WERI-Rb-1 (cell line): ENCODE measurements at regions not wholly inside any gene's neighbourhood (a gene's known extent, or its start where the extent isn't known, plus 50 kb on each side); places are given as distances from the start of the nearest gene placed in this dataset.
"Not testable (repeated sequence)": the region's sequence is repeated elsewhere in the genome, so short reads cannot be mapped to it uniquely, and the experiment has no call there.

ENCODE experiments used
- DNase-seq: peaks from one replicate; pipeline ENCODE4 v3.0.0-alpha.2; 2020
- H3K27ac ChIP-seq: fragments of 250-450 bp; sonication (Bioruptor Pico); 2 replicates; pipeline ENCODE4 v1.5.1; 2020; ENCODE audit warnings: mild to moderate bottlenecking, moderate library complexity
- H3K27me3 ChIP-seq: fragments of 250-450 bp; sonication (Bioruptor Pico); 2 replicates; pipeline ENCODE4 v1.5.1; 2021; ENCODE audit warnings: mild to moderate bottlenecking, low read depth, moderate library complexity; ENCODE audit not compliant: insufficient read depth, severe bottlenecking
- H3K36me3 ChIP-seq: fragments of 250-450 bp; sonication (Bioruptor Pico); 2 replicates; pipeline ENCODE4 v1.5.1; 2020; ENCODE audit warnings: mild to moderate bottlenecking, moderate library complexity
- H3K4me3 ChIP-seq: 2 replicates; pipeline ENCODE4 v1.5.1; 2011; ENCODE audit warnings: low read depth, mild to moderate bottlenecking, control low read depth, low read length
- H3K9me3 ChIP-seq: fragments of 250-450 bp; sonication (Bioruptor Pico); 2 replicates; pipeline ENCODE4 v1.5.1; 2021; ENCODE audit warnings: mild to moderate bottlenecking, moderate library complexity; ENCODE audit not compliant: severe bottlenecking
- TF ChIP-seq, protein P1 (sequence below): IDR thresholded peaks from 2 replicates; pipeline ENCODE4 v1.5.1; 2011; ENCODE audit warnings: low read depth, mild to moderate bottlenecking, control low read depth, inconsistent platforms, low read length

DNA sequence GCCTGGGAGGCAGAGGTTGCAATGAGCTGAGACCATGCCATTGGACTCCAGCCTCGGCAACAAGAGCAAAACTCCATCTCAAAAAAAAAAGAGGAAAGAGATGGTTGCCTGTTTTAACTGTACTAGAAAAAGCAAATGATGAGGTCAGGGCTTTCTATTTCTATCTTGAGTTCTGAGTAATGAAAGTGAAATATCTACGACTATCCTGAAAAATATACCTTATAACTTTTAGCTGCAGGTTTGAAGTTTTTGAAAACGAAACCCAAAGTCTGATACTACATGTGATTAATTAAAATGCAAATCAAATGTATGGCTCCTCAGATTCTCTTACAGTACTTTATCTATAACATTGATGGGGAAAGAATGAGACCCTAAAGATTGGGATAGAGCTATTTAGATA, 636.2 kb upstream of the LRRN3 start:
- Histone ChIP-seq H3K27ac (no peak overlapping the region), H3K27me3 (no peaks in the 10 kb centered on the region), H3K4me3 (no peak overlapping the region), H3K36me3 (no peaks in the 10 kb centered on the region), H3K9me3 (no peaks in the 10 kb centered on the region)
- DNase-seq, result no peak
- TF ChIP-seq, protein P1, sequence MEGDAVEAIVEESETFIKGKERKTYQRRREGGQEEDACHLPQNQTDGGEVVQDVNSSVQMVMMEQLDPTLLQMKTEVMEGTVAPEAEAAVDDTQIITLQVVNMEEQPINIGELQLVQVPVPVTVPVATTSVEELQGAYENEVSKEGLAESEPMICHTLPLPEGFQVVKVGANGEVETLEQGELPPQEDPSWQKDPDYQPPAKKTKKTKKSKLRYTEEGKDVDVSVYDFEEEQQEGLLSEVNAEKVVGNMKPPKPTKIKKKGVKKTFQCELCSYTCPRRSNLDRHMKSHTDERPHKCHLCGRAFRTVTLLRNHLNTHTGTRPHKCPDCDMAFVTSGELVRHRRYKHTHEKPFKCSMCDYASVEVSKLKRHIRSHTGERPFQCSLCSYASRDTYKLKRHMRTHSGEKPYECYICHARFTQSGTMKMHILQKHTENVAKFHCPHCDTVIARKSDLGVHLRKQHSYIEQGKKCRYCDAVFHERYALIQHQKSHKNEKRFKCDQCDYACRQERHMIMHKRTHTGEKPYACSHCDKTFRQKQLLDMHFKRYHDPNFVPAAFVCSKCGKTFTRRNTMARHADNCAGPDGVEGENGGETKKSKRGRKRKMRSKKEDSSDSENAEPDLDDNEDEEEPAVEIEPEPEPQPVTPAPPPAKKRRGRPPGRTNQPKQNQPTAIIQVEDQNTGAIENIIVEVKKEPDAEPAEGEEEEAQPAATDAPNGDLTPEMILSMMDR, result no peak

DNA sequence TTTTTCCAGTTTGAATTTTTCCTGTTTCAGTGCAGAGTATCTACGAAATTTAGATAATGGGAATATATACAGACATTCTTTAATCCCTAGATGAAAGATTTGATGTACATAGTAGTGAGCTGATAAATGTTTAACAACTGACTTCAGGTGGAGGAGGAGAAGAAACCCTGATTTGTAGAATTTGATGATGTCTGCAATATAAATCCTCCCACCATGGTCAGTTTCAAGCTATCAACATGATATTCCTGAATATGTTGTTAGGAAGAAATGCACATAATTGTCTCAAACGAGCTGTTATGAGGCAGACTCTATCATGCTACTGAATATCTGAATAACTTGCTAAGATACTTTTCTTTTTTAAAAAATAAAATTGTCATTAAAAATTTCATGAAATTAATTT, 629.3 kb upstream of the LRRN3 start:
- no peak for DNase-seq
- TF ChIP-seq, protein P1, result no peak
- Histone ChIP-seq H3K36me3 (no peaks in the 10 kb centered on the region), H3K27ac (no peak overlapping the region), H3K9me3 (no peaks in the 10 kb centered on the region), H3K4me3 (no peak overlapping the region), H3K27me3 (no peaks in the 10 kb centered on the region)

DNA sequence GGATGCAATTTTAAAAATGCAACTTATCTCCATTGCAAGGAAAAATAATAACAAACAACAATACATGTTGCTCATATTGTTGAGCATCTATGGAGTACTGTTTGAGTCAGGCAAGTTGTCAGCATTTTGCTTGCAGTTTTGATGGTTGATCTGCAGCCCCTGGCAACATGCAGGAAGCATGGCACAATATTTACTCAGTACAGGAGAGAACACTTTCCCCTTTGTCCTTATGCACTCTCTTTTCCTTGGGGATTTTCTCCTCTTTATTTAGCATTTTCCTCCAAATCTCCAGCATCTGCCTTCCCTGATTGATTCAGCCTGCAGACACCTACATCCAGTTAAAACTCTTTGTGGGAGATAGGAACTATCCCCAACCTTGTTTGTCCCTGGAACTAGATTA, 620.5 kb upstream of the LRRN3 start:
- Histone ChIP-seq H3K36me3 (no peaks in the 10 kb centered on the region), H3K4me3 (no peak overlapping the region), H3K9me3 (no peaks in the 10 kb centered on the region), H3K27me3 (no peaks in the 10 kb centered on the region), H3K27ac (no peak overlapping the region)
- no peak for DNase-seq
- TF ChIP-seq, protein P1, result no peak

DNA sequence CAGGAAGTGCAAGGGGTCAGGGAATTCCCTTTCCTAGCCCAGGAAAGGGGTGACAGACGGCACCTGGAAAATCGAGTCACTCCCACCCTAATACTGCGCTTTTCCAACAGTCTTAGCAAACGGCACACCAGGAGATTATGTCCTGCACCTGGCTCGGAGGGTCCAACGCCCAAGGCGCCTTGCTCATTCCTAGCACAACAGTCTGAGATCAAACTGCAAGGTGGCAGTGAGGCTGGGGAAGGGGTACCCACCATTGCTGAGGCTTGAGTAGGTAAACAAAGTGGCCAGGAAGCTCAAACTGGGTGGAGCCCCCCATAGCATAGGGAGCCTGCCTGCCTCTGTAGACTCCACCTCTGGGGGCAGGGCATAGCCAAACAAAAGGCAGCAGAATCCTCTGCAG, 618.5 kb upstream of the LRRN3 start:
- H3K27me3 ChIP-seq, H3K27ac ChIP-seq, DNase-seq, H3K9me3 ChIP-seq, H3K4me3 ChIP-seq, H3K36me3 ChIP-seq: not testable (repeated sequence)

DNA sequence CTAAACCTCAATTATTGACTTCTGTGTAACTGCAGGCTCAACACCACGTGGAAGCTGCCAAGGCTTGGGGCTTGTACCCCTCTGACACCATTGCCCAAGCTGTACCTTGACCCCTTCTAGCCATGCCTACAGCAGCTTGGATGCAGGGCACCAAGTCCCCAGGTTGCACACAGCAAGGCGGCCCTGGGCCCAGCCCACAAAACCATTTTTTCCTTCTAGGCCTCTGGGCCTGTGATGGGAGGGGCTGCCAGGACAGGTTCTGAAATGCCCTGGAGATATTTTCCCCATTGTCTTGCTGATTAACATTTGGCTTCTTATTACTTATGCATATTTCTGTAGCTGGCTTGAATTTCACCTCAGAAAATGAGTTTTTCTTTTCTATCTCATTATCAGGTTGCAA, 610.0 kb upstream of the LRRN3 start:
- DNase-seq, result no peak
- no peak overlapping the region for H3K4me3 ChIP-seq
- H3K36me3 ChIP-seq, result no peaks in the 10 kb centered on the region
- H3K27me3 ChIP-seq, result no peaks in the 10 kb centered on the region
- no peaks in the 10 kb centered on the region for H3K9me3 ChIP-seq
- no peak overlapping the region for H3K27ac ChIP-seq
- TF ChIP-seq, protein P1, result no peak

DNA sequence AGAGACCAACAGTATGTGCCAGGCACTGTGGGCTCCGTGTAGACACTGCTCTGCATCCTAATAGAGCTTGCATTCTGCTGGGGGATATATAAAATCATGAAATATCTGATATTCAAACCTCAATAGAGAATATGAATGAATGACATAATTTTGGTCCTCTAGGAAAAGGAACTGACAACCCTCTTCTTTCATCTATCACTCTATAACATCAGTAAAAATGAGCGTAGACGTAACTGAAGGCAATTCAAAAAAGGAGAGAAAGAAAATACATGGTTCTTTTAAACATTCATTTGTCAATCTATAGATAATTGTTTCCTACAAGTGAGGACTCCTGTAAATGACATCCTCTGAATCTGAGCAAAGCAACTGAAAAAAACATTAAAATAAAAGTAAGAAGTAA, 607.4 kb upstream of the LRRN3 start:
- TF ChIP-seq, protein P1, result no peak
- Histone ChIP-seq H3K27ac (no peak overlapping the region), H3K27me3 (no peaks in the 10 kb centered on the region), H3K36me3 (no peaks in the 10 kb centered on the region), H3K4me3 (no peak overlapping the region), H3K9me3 (no peaks in the 10 kb centered on the region)
- no peak for DNase-seq
